Keratinocyte (primary cell): ENCODE measurements at regions not wholly inside any gene's neighbourhood (a gene's known extent, or its start where the extent isn't known, plus 50 kb on each side); places are given as distances from the start of the nearest gene placed in this dataset.

Experiments
- CTCF ChIP-seq, 3 experiments: IDR thresholded peaks in 1 of 3; conservative IDR thresholded peaks in 1 of 3; optimal IDR thresholded peaks in 1 of 3; 2 replicates in 2 of 3; 3 replicates in 1 of 3; pipeline versions ENCODE3 to v1.5.1; 2011; ENCODE audit warnings: low read length in 3 of 3, mild to moderate bottlenecking in 3 of 3, moderate library complexity in 2 of 3, control low read depth in 1 of 3, inconsistent platforms in 1 of 3; ENCODE audit not compliant: insufficient read depth in 2 of 3; ENCODE audit errors: extremely low read depth in 1 of 3
- EZH2 ChIP-seq: IDR thresholded peaks from one replicate; pipeline ENCODE4 v1.6.1; 2012; ENCODE audit warnings: inconsistent platforms, mild to moderate bottlenecking, low read length, moderate library complexity

- TF ChIP-seq EZH2: no peak
- TF ChIP-seq CTCF (optimal IDR thresholded peaks at IDR 0.05 in 1 of 3, IDR thresholded peaks at IDR 0.05 in 1 of 3, conservative IDR thresholded peaks at IDR 0.05 in 1 of 3; ENCODE audit: extremely low read depth in 1 of 3, insufficient read depth in 2 of 3, low read length in 3 of 3): no peak
Observed at GRCh38 chr14:25118671-25119070, 68.7 kb upstream of the STXBP6 start.
